ENCODE measurements at regions not wholly inside any gene's neighbourhood (a gene's known extent, or its start where the extent isn't known, plus 50 kb on each side); places are given as distances from the start of the nearest gene placed in this dataset.

- no peak for DNase-seq
Observed at GRCh38 chr13:47226516-47226915, 329.7 kb upstream of the HTR2A start.

DNA sequence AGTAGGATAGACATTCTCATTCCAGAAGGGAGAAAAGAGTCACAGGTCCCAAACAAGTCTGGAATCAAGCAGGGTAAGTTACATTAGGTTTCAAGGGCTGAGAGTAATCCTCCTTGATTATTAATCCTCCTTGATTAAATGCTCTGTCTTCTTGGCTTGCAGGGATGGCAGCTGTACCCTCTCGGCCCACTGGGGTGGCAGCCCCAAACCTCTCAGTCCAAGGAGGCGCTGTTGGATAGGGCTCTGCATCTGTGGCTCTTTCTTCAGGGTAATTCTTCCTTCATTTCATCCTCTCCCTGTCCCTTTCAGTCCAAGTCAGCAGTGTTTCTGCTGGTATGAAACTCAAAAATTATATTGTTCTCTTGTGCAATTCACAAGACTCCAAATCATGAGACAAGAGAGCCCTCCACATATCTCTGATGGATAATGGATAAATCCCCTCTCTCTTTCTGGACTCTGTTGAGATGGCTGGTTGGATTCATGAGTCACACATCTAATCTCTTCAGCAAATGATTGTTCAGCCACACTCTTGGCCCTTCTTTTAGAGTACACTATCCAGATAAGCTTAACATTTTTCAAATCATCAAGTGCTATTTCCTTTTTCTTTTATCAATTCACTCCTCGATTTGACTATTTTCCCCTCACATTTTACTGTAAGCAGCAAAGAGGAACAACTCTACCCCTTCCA, 323.7 kb upstream of the HTR2A start:
- DNase-seq = no peak

GRCh38 chr13:47218611-47219010, 321.8 kb upstream of the HTR2A start:
- DNase-seq = no peak

- peak; percentile 64 for DNase-seq
Observed at GRCh38 chr13:47216176-47216822, 319.4 kb upstream of the HTR2A start.

GRCh38 chr13:47215736-47216135, 318.9 kb upstream of the HTR2A start:
- DNase-seq = peak; percentile 90

- no peak for DNase-seq
Observed at GRCh38 chr13:47213047-47213446, 316.2 kb upstream of the HTR2A start.

GRCh38 chr13:47211106-47211505, 314.3 kb upstream of the HTR2A start:
- peak; percentile 19 for DNase-seq

DNA sequence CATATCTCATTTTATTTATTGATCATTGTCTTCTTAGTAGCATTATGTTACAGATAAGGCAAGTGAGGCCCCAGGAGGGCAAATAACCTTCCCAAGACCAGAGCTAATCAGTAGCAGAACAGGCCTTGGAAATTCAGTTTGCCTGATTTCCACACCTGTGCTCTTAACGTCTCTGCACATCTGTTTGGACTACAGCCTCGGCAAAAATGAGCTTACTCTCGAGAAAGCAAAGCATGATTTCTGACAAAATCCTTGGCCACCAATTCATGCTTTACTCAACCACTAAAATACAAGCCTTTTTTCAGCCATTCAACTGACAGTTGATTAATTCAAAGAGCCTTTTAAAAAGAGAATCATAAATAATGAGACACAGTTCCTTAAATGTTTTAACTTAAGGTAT, 309.3 kb upstream of the HTR2A start:
- no peak for DNase-seq

DNA sequence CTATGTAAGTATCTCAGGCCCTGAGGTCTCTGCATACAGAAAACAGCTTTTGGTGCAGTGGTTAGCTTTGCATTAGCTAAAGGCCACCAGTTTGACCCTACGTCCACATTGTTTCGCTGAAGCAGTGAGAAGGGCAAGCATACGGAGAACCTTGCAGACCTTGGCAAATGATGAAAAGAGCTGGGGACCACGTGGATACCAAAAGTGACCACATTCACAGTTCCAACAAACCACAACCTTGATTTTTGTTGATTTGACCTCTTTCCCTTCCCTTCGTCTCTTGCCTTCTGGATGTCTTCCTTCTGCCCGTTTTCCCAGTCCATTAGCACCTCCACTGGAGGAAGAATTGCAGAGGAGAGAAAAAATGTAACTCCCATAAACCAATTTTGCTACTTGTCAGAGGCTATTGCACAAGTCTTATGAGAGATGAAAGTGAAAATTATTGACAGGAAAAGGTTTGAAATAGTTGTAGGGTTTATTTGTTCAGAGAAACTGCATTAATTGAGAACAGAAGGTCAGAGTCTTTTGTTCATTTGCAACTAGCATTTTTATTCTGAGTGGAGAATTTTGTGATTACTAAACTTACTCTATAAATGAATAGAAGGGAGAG, 293.9 kb upstream of the HTR2A start:
- DNase-seq = peak; percentile 51

DNA sequence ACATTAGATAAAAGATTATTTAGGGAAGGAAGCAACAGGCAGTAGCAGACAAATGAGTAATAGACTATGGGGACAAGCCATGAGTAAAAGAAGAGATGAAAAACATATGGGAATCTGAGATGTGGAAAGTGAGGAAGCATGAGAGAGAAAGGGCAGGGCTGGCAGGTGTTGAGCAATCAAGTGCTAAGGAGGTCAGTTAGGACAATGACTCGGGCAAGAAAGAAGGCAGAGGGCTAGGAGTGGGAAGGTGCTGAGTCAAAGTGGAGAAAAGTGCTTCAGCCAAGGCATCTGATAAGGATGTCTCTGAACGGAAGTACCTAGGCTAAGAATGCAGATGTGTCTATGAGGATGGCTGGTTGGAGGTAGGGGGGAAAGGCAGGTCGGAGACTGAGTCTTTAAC, 291.9 kb upstream of the HTR2A start:
- peak; percentile 59 for DNase-seq

- no peak for DNase-seq
Observed at GRCh38 chr13:47186471-47186870, 289.6 kb upstream of the HTR2A start.

DNA sequence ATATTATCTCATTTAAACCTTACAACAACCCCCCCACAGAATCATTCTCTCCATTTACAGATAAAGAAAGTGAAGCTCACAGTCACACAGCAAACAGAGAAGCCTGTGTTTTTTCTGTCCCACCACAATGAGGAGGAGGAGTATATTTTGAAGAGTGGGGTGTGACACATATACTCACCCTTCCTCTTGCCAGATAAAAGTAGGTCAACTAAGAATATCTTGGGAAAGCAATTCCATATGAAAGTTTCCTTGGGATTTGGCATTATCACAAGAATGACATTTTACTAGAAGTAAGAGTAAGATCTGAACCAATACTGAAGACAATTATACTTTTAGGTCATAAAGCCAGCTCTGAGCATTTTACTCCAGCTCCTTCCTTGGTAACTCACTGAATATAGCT, 287.5 kb upstream of the HTR2A start:
- DNase-seq = peak; percentile 44

DNA sequence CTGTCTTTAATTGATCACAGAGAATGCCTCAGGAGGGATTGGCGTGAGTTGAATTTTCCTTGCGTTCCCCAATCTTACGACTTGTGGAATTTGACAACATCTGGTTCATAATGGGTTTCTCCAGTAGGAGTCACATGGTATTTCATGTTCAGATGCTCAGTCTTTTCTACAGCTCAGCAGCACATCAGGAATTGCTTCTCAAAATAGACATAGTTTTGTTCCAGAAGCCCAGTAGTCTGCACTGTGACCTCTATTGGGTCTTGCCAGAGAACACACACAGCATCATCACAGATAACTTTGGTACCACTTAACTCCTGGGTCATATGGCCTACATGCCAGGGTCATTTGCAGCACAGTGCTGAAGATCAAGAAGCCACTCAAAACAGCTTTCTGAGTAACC, 282.5 kb upstream of the HTR2A start:
- DNase-seq = no peak

DNA sequence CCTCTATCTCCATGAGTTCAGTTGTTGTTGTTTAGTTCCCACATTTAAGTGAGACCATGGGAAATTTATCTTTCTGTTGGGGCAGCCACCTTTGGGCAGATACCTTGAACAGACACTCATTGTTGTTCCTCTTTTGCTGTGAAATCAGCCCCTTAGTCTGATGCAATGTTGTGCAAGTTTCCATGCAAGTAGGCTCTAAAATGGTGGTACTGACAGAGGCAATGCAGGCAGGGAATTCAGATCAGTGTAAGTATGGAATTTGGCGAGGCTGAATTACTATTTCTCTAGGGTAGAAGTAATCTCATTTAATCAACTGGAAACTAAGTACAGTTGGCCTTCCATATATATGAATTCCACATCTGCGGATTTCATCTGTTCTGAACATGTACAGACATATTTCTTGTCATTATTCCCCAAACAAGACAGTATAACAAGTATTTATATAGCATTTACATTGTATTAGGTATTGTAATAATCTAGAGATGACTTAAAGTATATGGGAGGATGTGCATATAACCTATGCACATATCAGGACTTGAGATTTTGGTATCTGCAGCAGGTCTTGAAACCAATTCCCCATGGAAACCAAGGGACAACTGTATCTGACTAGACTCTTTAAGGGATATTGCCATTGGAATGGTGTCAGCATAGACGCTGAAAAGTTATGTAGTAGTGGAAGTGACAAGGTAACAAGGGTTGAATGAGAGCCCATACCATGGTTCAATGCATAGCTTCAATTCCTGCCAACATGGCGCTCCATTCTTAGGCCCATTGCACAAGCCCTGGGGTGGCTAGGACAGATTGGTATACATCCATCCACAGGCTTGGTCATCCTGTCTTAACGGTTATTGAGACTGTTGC, 281.5 kb upstream of the HTR2A start:
- no peak for DNase-seq

DNA sequence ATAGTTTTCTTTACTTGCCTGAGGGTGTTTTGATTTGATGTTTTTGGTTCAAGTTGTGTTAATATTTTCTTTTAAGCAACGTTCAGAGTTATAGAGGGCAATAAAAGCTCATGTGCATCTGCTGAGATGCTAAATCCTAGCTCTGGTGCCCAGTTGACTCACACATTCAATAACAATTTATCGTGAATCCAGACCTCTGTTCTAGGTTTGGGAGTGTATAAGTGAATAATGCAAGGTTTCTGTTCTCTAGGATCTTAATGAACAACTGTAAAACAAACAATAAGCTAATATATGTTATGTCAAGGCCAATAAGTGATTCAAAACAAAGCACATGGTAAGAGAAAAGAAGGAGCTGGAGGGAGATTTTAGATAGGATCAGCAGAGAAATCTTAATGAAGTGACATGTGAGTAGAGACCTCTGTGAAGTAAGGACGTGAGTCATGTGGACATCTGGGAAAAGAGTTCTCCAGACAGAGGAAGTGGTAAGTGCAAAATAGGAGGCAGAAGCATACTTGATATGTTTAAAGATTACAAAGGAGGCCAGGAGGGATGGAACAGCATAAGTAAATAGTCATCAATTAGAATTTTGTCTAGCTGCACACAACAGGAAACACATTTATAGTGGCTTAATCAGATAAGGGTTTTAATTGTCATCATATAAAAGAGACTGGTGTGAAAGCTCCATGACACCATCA, 278.5 kb upstream of the HTR2A start:
- DNase-seq = peak; percentile 92

DNA sequence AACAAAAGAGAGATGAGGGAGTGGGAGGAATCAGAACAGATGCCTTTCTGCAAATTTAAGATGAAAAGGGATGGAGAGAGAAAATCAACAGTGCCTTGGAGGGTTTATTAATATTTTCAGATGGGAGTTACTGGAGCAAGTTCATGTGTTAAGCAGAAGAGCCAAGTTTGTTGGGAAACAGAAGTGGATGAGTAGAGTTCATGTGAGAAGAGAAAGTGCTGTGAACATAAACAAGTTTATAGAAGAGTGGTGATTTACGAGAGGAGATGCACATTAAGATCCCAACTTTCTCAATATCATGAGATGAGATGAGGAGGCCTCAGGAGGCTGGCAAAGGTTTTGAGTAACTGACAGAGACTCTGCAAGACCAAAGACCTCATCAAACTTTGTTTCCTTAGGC, 274.1 kb upstream of the HTR2A start:
- no peak for DNase-seq

DNA sequence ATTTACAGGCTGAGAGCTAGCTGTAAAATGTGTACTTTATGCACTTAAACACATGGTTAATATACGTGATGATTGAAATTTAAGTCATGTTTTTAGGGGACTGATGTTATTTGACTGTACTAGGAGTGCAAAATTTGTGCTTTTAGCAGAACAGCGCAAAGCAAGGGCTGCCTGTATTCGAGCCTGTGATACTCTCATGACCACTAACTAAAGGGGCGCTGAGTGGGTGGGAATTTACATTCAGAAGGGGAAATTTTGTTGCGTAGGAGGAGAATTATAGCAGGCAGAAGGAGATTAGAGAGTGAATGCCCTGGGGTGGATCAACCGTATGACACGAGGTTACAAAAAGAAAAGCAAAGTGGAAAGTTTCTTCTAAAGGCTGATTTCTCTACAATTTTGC, 271.8 kb upstream of the HTR2A start:
- DNase-seq = no peak

DNA sequence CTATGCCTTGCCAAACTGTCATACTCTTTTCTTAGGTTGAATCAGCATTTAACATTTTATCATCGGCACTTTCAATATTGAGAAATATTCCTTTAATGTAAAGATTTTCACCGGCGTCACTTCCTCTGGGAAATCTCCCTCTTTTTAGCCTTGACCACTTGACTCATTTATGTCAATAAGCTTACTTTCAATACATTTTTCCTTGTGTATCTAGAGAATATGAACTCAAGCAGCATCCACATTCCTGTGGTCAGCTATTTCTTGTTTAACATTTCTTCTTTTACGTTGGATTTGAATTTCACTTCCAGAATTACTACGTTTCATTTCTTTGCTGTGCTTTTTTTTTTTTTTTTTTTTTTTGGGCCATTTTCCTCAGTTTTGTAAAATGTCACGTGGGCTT, 271.2 kb upstream of the HTR2A start:
- DNase-seq = peak; percentile 78

DNA sequence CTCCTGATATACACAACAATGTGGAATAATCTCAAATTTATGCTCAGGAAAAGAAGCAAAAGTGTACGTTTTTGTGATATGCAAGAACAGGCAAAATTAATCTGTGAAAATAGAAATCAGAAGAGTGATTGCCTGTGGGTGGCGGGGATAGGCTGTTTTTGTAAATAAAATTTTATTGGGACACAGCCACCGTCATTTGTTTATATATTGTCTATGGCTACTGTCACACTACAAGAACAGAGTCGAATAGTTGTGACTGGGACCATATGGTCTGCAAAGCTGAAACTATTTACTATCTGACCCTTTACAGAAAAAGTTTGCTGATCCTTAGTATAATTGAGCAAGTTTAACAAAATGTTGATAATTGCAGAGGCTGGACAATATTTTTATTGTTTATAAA, 269.5 kb upstream of the HTR2A start:
- DNase-seq = no peak

DNA sequence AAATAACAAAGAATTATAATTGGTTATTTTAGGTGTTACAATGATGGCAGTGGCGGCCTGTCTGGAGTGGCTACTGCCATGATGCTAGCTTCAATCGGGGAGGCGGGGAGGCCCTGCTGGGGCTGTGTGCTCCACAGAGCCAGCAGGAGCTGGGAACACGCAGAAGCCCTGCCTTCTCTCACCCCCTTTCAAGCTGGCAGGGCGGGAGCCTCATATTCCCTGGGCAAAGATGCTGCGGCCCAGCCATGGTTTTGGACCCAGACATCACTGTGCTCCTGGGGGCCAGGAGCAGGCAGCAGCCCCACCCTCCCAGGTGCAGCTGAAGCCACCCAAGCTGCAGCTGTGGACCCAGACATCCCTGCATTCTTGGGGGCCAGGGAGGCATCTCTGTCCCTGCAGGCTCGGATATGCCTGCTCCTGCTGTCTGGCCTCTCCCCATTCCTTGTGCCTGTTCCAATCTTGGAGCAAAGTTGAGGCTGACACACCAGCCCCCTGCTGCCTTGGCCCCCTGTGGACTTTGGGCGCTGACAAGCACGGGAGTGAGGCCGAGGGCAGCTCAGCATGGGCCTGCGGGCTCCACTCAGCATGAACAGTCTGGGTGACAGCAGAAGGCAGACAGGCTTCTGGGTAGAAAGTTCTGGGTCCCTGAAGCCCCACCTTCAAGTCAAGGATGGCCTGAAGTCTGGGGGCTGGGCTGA, 263.1 kb upstream of the HTR2A start:
- no peak for DNase-seq

DNA sequence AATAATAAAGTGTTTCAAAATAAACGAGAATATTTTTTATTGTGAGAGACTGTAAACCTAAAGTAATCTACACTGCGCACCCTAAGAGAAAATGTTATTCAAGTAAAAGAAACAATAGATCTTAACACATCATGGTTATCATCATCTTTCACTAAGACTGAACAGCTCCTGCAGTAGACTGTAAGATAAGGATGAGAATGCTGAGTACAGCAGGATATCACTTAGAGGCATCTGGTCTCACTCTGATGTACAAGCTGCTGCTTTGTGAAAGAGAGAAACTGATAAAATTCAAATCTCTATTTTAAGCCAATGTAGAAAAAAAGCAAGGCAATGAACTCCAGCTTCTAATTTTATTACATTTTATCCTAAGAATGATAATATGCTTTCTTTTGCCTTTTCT, 261.7 kb upstream of the HTR2A start:
- DNase-seq = no peak

- no peak for DNase-seq
Observed at GRCh38 chr13:47148543-47148942, 251.7 kb upstream of the HTR2A start.

GRCh38 chr13:47147812-47148119, 250.9 kb upstream of the HTR2A start:
- DNase-seq = no peak
